HFF-Myc (cell line): ENCODE measurements at regions not wholly inside any gene's neighbourhood (a gene's known extent, or its start where the extent isn't known, plus 50 kb on each side); places are given as distances from the start of the nearest gene placed in this dataset.

Experiments used
- DNase-seq: peaks from one replicate; pipeline ENCODE4 v3.0.0-alpha.2; 2011; ENCODE audit warnings: low read depth; ENCODE audit errors: extremely low read depth
- H3K4me3 ChIP-seq: replicated peaks from 2 replicates; pipeline ENCODE4 v1.5.1; 2011; ENCODE audit warnings: low read depth, mild to moderate bottlenecking, control low read depth, low read length
- CTCF ChIP-seq: IDR thresholded peaks from 2 replicates; pipeline ENCODE4 v1.5.1; 2012; ENCODE audit warnings: mild to moderate bottlenecking, low read depth, low read length, control low read depth; ENCODE audit errors: missing control alignments

- H3K4me3 ChIP-seq: no peak overlapping the region
- DNase-seq: no peak
- no peak for TF ChIP-seq CTCF
These were observed 68.8 kb upstream of the GCSH start for GRCh38 chr16:81164958-81165357.

GRCh38 chr16:81164481-81164880, 68.3 kb upstream of the GCSH start:
- TF ChIP-seq CTCF: no peak
- no peak overlapping the region for H3K4me3 ChIP-seq
- no peak for DNase-seq

GRCh38 chr16:81163671-81164070, 67.5 kb upstream of the GCSH start:
- H3K4me3 ChIP-seq: no peak overlapping the region
- TF ChIP-seq CTCF: no peak
- DNase-seq: no peak

- no peak for TF ChIP-seq CTCF
- no peak for DNase-seq
- H3K4me3 ChIP-seq: no peak overlapping the region
These were observed 62.8 kb upstream of the GCSH start for GRCh38 chr16:81158964-81159363.

- TF ChIP-seq CTCF: no peak
- H3K4me3 ChIP-seq: no peak overlapping the region
- no peak for DNase-seq
These were observed 59.6 kb upstream of the GCSH start for GRCh38 chr16:81155769-81156168.

- no peak for TF ChIP-seq CTCF
- DNase-seq: no peak
- H3K4me3 ChIP-seq: no peak overlapping the region
These were observed 55.6 kb upstream of the GCSH start for GRCh38 chr16:81151648-81152310.

GRCh38 chr16:81149614-81150013, 53.4 kb upstream of the GCSH start:
- no peak for DNase-seq
- no peak overlapping the region for H3K4me3 ChIP-seq
- no peak for TF ChIP-seq CTCF
